DND-41 (cell line): ENCODE measurements at regions not wholly inside any gene's neighbourhood (a gene's known extent, or its start where the extent isn't known, plus 50 kb on each side); places are given as distances from the start of the nearest gene placed in this dataset.

ENCODE experiments used
- ATAC-seq: fragments of 200-7000 bp; cut with Tn5 transposase; 3 replicates; pipeline ENCODE4 v1.9.1; 2021; ENCODE audit warnings: low read depth; ENCODE audit not compliant: insufficient read depth
- DNase-seq: peaks from one replicate; pipeline ENCODE4 v3.0.0-alpha.2; 2020
- H2AFZ ChIP-seq: 2 replicates; pipeline ENCODE4 v1.6.0; 2012; ENCODE audit warnings: low read depth, low read length
- H3K27ac ChIP-seq: 2 replicates; pipeline ENCODE4 v1.5.1; 2012; ENCODE audit warnings: low read length, inconsistent platforms
- H3K27me3 ChIP-seq: fragments of 200-600 bp; sonication (generic); 2 replicates; pipeline ENCODE4 v1.6.0; 2012; ENCODE audit warnings: low read length, mild to moderate bottlenecking, inconsistent platforms; ENCODE audit not compliant: insufficient read depth, poor library complexity
- H3K36me3 ChIP-seq: 2 replicates; pipeline ENCODE4 v1.5.1; 2012; ENCODE audit warnings: low read length, inconsistent platforms; ENCODE audit not compliant: insufficient read depth
- H3K4me1 ChIP-seq: 2 replicates; pipeline ENCODE4 v1.5.1; 2012; ENCODE audit warnings: mild to moderate bottlenecking, low read length; ENCODE audit not compliant: insufficient read depth
- H3K4me2 ChIP-seq: 2 replicates; pipeline ENCODE4 v1.6.0; 2012; ENCODE audit warnings: mild to moderate bottlenecking, moderate library complexity, low read length, inconsistent platforms; ENCODE audit not compliant: insufficient read depth
- H3K4me3 ChIP-seq, 2 experiments: fragments of 200-600 bp in 1 of 2; shearing (Covaris generic) in 1 of 2; 2 replicates each; pipeline ENCODE4 v1.5.1; 2012 to 2016; ENCODE audit warnings: inconsistent platforms in 2 of 2, low read length in 2 of 2, mild to moderate bottlenecking in 2 of 2, low read depth in 1 of 2, moderate library complexity in 1 of 2
- H3K79me2 ChIP-seq: 2 replicates; pipeline ENCODE4 v1.6.0; 2012; ENCODE audit warnings: low read length, inconsistent platforms; ENCODE audit not compliant: insufficient read depth
- H3K9ac ChIP-seq: 2 replicates; pipeline ENCODE4 v1.6.0; 2012; ENCODE audit warnings: low read depth, mild to moderate bottlenecking, inconsistent platforms, low read length, moderate library complexity
- H3K9me3 ChIP-seq: 2 replicates; pipeline ENCODE4 v1.5.1; 2012; ENCODE audit warnings: low read length, moderate library complexity, mild to moderate bottlenecking, inconsistent platforms; ENCODE audit not compliant: insufficient read depth, severe bottlenecking
- H4K20me1 ChIP-seq: 2 replicates; pipeline ENCODE4 v1.6.0; 2012; ENCODE audit warnings: low read length; ENCODE audit not compliant: insufficient read depth
- CTCF ChIP-seq: IDR thresholded peaks from 2 replicates; pipeline ENCODE4 v1.5.1; 2012; ENCODE audit warnings: borderline replicate concordance, low read length, moderate library complexity, mild to moderate bottlenecking; ENCODE audit not compliant: poor library complexity, severe bottlenecking; ENCODE audit errors: extremely low read depth
- EZH2 ChIP-seq: IDR thresholded peaks from 3 replicates; pipeline ENCODE4 v1.6.1; 2012; ENCODE audit warnings: borderline replicate concordance, low read depth, mild to moderate bottlenecking, moderate library complexity, low read length, inconsistent platforms; ENCODE audit not compliant: severe bottlenecking

DNA sequence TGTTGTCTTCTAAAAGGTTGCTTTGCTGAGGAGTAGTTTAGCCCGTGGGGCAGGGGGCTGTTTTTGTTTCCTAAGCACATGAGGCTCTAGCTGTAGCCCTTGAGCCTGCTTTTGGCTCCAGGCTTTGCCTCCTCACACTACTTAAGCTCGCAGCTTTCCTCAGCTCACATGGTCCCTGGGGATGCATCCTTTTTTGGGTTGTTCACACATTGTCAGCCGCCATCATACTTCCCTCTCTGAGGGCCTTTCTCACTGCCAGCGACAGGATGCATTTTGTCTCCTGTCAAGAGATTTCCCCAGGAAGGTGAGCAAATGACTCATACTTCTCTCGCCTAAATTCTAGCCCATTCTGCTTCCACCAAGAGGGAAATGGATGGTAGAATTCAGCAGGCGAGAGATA lies 279.5 kb upstream of the PKDCC start:
- DNase-seq (no peak), ATAC-seq (no peak)
- no peaks in the 10 kb centered on the region for H3K79me2 ChIP-seq
- no peaks in the 10 kb centered on the region for H3K4me1 ChIP-seq
- no peak overlapping the region for H3K9ac ChIP-seq
- TF ChIP-seq CTCF, result no peak
- TF ChIP-seq EZH2, result no peak
- H3K9me3 ChIP-seq, result no peaks in the 10 kb centered on the region
- no peaks in the 10 kb centered on the region for H3K27me3 ChIP-seq
- no peak overlapping the region for H2AFZ ChIP-seq
- no peaks in the 10 kb centered on the region for H3K36me3 ChIP-seq
- H3K4me3 ChIP-seq, result no peak overlapping the region
- no peak overlapping the region for H3K27ac ChIP-seq
- H4K20me1 ChIP-seq, result no peaks in the 10 kb centered on the region
- no peak overlapping the region for H3K4me2 ChIP-seq

DNA sequence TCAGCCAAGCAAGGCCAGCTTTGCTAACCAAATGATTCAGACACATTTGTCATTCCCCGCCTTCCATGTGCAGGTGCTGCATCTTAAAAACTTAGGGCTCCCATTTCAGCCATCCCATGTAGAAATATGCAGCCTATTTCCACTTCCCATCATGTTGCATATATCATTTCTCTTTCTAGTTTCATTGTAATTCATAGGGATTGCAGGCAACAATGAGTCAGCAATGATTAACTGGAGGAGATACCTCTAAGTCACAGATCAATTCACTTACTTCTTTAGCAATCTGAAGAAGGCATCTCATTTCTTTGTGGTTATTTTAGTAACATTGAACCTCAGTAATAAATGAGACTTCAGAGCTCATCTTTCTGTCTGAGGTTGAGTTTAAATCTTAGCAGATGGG lies 276.1 kb upstream of the PKDCC start:
- Histone ChIP-seq H3K36me3 (no peaks in the 10 kb centered on the region), H3K79me2 (no peaks in the 10 kb centered on the region), H3K4me3 (no peak overlapping the region), H4K20me1 (no peaks in the 10 kb centered on the region), H3K27ac (no peak overlapping the region), H3K4me2 (no peak overlapping the region), H3K9ac (no peak overlapping the region), H3K27me3 (no peaks in the 10 kb centered on the region), H3K9me3 (peaks cover 6% of the 10 kb centered on the region), H3K4me1 (no peaks in the 10 kb centered on the region), H2AFZ (no peak overlapping the region)
- no peak for ATAC-seq
- no peak for DNase-seq
- TF ChIP-seq CTCF (no peak), EZH2 (no peak)

- H3K27me3 ChIP-seq, result no peaks in the 10 kb centered on the region
- H3K79me2 ChIP-seq, result no peaks in the 10 kb centered on the region
- no peak overlapping the region for H2AFZ ChIP-seq
- H4K20me1 ChIP-seq, result no peaks in the 10 kb centered on the region
- no peak for TF ChIP-seq CTCF
- no peak for TF ChIP-seq EZH2
- no peak overlapping the region for H3K9ac ChIP-seq
- H3K4me2 ChIP-seq, result no peak overlapping the region
- no peak overlapping the region for H3K4me3 ChIP-seq
- no peaks in the 10 kb centered on the region for H3K36me3 ChIP-seq
- DNase-seq (no peak), ATAC-seq (no peak)
- H3K9me3 ChIP-seq, result peaks cover 6% of the 10 kb centered on the region
- H3K4me1 ChIP-seq, result no peaks in the 10 kb centered on the region
- H3K27ac ChIP-seq, result no peak overlapping the region
Measured at GRCh38 chr2:41772697-41773096, 275.1 kb upstream of the PKDCC start.

DNA sequence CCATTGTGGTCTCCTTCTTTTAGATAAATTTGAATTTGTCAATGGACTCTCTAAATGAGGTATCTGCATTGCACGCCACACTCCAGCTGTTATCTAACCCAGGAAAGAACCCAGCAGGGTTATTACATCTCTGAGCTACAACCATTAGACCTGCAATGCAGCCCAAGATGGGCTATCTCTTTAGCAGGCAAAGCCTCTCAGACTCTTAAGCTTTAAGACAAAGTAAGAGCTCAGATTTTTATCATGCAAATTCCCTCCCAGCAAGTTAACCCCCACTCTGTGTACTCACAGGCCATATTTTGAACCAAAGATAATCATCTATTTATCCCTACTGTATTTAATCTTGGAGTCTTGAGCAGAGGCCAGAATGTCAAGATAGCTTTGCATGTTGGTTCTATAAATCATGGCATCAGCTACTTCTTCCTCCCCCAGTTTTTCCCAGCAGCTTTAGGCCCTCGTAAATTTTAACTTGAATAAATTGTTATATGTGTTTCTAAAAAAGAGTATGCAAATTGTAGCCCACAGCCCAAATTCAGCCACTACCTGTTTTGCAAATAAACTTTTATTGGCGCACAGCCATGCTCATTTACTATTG lies 273.7 kb upstream of the PKDCC start:
- no peak overlapping the region for H2AFZ ChIP-seq
- no peak overlapping the region for H3K4me2 ChIP-seq
- no peaks in the 10 kb centered on the region for H3K36me3 ChIP-seq
- no peak overlapping the region for H3K4me3 ChIP-seq
- peaks cover 6% of the 10 kb centered on the region for H3K9me3 ChIP-seq
- no peaks in the 10 kb centered on the region for H3K4me1 ChIP-seq
- no peaks in the 10 kb centered on the region for H3K79me2 ChIP-seq
- H3K9ac ChIP-seq, result no peak overlapping the region
- no peaks in the 10 kb centered on the region for H4K20me1 ChIP-seq
- no peaks in the 10 kb centered on the region for H3K27me3 ChIP-seq
- DNase-seq, result no peak
- no peak overlapping the region for H3K27ac ChIP-seq
- no peak for ATAC-seq
- no peak for TF ChIP-seq EZH2
- TF ChIP-seq CTCF, result no peak
